GM18520 (cell line): ENCODE measurements at regions not wholly inside any gene's neighbourhood (a gene's known extent, or its start where the extent isn't known, plus 50 kb on each side); places are given as distances from the start of the nearest gene placed in this dataset.

Experiments used
- ATAC-seq: cut with Tn5 transposase; IDR thresholded peaks from one replicate; pipeline ENCODE4 v1.9.1; 2021; ENCODE audit not compliant: unreplicated experiment

DNA sequence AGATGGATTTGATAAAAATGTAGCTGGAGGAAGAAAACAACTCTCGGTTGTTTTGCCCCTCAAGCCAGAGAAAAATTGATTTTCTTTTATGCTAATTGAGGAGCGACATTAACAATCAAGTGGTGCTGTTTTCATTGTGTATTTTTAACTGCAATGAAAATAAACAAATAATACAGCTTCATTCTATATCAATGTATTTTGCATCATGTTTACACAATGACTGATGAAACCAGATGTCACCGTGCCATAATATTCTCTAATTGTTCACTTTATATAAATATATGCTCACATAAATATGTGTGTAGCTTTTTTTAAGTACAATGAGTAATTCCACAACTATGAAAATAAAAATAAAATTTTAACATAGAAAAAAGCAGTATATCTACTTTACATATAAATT is 139.0 kb upstream of the PRDM9 start:
- no peak for ATAC-seq

DNA sequence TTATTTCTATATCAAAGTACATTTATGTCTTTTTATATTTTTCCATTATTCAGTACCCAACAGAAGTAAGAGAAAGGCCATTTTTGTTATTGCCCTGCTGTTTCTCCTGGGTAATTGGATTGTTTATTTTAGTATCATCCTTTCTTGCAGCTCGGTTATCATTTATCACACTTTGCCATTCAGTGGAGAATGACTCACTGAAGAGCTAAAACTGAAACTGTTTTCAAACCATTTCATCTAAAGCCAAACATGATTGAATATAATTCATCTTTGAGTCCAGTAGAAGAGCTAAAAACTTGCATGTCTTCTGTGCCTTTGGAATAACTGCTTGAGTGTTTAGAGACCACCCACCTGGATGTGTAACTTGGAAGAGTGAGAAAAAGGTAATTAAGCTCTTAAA is 139.5 kb upstream of the PRDM9 start:
- ATAC-seq: no peak

DNA sequence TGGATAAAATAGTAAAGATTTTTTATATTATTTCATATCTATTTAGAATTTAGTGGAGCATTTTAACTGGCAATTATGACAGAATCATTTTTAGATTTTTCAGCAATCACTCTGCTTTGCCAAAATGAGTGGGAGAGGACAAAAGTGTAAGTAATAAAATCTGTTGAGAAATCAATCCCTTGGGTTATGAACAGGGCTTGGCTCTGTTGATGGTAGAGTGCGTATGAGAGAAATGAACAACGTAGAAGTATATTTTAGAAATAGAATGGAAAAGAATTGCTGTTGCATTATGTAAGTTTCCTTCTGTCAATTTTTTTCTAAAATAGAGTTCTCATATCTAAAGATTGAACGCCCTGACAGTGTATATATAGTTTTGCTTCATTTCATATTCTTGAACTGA is 154.1 kb upstream of the PRDM9 start:
- no peak for ATAC-seq

DNA sequence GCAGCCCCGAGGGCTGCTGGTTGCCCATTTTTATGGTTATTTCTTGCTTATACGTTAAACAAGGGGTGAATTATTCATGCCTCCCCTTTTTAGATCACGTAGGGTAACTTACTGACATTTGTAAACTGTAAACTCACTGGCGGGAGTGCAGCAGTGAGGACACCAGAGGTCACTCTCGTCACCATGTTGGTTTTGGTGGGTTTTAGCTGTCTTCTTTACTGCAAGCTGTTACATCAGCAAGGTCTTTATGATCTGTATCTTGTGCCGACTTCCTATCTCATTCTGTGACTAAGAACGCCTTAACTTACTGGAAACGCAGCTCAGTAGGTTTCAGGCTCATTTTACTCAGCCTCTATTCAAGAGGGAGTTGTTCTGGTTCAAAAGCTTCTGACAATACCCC is 155.0 kb upstream of the PRDM9 start:
- ATAC-seq: no peak

DNA sequence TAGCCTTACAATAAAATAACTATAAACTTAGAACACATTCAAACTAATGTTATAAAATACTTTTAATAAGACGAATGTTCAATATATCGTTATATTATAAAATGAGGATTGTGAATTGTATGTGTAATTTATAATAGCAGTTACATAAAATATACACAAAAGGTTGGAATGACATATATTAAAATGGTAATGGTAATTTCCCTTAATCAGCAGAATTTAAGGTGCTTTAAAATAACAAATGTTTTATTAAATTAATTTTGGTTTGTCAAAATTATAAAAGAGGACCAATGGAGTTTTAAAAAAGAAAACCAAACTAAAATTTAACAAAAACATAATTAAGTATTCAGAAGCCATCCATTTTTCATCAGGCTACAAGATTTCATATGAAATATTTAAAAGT is 164.3 kb upstream of the PRDM9 start:
- ATAC-seq: no peak

DNA sequence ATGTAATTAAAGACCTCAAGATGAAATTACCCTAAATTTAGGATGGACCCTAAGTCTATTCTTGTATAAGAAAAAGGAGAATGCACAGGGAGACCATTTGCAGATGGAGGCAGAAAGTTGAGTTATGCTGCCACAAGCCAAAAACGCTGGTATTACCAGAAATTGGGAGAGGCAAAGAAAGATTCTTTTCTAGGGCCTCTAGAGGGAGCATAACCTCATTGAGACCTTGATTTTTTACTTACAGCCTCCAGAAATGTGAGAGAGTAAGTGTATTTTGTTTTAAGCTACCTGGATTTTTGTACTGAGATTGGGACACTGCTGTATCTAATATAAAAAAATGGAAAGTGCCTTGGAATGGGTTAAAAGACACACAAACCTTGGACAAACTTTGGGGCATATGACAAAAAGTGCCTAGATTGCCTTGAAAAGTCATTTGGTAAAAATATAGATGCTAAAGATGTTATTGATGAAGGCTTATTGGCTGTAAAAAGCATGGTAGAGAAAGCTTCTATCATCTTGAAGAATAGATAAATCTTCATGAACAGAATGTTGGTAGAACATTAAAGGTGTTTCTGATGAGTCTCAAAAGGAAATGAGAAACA is 174.7 kb upstream of the PRDM9 start:
- ATAC-seq: no peak

DNA sequence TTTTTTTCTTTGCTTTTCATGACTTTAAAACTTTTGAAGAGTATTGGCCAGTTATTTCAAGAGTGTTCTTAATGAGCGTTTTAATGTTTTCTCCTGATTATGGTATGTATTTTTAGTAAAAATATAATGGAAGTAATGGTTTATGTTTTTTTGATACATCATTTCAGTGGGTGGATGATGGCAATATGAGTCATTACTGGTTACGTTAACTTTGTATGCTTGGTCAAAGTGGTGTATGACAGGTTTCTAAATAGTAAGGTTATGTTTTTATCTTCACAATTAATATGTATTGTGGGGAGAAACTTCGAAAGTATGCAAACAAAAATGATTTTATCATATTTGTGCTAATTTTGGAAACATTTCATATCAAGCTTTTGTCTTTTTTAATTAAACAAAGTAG is 176.7 kb upstream of the PRDM9 start:
- ATAC-seq: no peak

DNA sequence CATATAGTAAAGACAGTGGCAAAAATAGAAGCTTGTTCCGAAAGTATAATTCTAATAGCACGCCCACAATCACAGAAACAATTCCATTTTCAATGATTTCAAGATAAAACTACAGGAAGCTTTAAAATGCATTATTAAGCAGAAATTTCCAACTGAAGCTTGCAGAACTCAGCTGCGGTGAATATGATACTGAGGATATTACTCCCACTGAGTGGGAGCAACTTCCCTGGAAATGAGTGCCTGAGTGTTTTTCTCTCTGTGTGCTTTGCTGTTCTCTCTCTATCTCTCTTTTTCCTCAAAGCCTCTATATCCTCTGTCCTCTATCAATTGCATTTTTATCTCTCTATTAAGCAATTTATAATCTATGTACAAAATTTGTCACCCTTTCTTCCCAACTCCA is 187.5 kb upstream of the PRDM9 start:
- ATAC-seq: no peak

DNA sequence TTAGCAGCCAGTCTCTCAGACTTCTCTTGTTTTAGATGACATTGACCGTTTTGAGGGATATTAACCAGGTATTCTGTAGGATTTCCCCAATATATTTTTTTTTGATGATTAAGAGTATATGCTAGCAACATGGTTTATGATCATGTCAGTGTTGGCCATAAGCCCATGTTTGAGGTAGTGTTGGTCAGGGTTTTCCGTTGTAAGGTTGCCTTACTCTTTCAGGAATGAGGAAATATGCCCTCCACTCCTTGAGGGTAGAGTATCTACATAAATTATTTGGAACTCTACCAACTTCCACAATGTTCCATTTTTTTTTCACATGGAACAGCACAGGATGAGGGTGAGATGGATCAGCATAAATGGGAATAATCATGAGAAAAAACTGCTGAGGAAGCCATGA is 188.4 kb upstream of the PRDM9 start:
- no peak for ATAC-seq

DNA sequence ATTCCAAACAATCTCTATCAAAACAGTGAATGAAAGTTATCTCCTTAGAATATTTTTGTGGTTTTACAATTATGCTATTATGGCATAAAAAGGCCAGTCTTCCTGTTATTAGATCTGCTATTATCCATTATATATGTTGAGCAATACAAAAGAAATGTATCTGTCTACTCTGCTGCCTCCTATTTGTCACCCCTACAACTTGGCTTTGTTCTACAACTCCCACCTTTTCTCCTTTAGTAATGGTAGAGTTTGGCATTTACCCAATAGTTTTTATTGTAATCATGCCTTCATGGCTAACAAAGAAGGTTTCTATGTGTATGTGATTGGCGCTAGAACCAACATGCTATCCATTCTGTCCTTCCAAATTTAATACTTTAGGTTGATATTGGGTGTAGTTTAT is 189.2 kb upstream of the PRDM9 start:
- ATAC-seq: no peak

DNA sequence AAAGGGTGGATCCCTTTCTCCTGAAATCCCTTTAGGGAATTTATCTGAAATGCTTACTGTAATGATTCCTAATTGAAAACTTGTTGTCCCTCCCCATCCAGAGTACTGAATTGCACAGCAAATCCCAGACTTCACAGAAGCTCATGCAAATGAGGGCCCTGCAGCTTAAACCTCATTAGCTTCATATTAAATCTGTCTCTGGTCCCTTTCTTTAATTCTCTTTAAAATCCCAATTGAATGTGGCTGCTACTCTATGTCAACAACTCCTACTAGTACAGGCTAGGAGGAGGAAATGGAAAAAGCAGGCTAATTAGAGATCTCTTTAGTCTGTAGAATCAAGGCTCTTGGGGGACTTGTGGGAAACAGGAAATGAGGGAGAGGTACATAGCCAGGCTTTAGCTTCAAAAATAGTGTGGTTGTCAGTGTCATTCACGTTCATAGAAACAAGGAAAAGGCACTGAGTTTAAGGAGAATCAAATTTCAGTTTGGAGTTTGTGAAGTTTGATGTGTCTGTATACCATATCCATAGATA is 191.3 kb upstream of the PRDM9 start:
- no peak for ATAC-seq

DNA sequence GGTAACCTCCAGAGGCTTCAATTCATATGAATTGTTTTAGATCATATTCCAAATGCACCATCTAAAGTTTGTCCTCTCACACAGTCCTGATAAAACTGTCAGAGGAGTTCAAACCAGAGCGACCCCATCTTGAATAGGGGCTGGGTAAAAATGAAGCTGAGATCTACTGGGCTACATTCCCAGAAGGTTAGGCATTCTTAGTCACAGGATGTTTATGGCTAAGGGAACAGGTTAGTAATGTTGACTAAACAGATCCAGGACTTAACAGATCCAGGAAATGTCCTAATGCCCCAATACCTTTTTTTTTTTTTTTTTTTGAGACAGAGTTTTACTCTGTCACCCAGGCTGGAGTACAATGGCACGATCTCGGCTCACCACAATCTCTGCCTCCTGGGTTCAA is 192.6 kb upstream of the PRDM9 start:
- no peak for ATAC-seq

DNA sequence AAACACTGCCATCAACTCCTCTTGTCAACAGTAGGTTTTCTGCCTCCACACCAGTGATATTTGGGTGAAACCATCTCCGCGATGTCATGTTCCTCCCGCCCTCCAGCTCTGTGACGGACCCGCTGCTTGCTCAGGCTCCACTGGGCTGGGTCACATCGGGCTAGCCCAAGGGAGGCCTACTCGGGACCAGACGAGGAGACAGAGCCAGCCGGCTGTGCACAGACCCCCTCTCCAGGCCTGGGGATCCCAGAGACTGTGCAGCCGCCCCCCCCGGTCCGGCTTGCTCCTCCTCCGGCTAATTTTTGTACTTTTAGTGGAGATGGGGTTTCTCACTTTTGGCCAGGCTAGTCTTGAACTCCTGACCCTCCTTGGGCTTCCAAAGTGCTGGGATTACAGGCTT is 202.4 kb upstream of the PRDM9 start:
- ATAC-seq: no peak

DNA sequence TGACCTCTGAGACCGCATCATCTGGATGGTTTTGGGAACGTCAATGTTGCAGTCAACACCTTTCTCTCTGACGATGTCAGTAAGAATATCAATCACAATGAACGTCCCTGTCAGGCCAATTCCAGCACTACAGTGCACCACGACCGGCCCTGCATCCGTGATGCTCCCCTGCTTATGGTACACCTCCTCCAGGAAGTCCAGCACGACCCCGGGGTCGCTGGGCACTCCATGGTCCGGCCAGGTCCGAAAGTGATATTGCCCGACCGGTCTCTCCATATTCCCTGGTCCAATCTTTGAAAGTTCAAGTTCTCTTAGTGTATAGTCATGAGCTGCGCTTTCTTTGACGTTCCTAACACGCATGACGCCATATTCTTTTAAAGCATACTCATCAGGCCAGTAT is 203.6 kb upstream of the PRDM9 start:
- ATAC-seq: no peak

DNA sequence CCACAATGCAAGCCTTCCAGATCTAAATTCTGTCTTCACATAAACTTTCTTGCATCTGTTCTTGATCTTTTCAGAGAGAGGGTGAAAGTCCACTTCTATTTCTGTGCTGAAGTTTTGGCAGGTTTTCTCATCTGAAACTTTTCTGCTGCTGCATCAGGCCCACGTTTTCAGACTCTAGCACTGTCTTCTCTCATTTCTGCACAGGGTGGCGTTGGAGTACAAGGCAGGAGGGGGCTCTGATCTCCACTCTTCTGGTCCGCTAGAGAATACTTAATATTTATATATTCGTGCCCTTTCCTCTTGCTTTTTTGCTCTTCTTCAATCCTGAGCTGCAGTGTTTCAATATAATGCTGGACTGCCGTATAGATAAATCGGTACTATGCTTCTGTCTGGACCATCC is 204.0 kb upstream of the PRDM9 start:
- ATAC-seq: no peak

DNA sequence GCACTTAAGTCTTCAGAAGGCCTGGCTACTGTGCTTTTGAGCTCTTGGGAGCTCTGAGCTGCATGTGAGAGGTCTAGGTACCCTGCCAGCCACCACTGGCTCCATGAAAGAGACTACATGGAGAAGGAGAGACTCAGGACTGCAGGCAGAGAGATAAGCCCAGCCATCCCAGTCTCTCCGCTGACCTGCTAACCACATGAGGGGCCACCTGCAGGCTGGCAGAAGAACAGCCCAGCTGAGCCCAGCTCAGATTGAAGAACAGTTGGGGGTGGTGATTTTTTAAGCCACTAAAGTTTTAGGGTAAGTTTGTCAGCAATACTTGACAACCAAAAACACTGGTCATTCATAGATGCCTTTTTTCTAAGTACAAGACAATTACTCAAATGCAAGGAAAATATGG is 205.0 kb upstream of the PRDM9 start:
- ATAC-seq: no peak

DNA sequence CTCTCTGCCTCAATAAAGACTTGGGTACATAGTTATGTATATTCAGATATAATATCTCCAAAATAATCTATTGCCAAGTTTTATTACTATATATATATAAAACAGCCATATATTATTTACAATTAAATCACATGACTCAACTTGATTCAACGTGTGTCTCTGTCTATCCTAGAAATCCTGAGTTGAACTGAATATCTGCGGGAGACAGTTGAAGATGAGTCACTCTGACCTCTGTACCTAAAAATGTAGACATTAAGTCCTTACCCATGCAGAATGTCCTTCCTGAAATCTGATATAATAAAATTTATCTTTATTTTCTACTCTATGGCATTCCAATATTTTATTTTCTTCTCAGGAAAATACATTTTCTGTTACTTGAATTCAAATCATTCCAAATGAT is 218.2 kb upstream of the PRDM9 start:
- ATAC-seq: no peak

DNA sequence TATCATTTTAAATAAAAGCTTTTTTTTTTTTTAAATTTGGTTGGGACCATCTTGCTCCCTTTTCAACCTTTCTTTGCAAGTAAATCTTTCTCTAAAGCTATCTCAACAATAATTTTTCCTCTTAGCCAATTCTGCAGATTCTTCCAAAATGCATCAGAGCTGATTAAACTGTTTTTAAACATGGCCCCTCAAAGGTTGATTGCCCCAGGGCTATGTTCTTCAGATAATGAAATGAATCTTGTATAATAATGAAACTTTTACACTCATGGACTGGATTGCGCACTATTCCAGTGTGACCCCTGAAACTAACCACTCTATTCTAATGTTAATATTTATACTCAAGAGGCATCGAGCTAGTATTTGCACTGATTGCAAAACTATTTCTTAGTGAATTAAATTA is 222.8 kb upstream of the PRDM9 start:
- no peak for ATAC-seq

DNA sequence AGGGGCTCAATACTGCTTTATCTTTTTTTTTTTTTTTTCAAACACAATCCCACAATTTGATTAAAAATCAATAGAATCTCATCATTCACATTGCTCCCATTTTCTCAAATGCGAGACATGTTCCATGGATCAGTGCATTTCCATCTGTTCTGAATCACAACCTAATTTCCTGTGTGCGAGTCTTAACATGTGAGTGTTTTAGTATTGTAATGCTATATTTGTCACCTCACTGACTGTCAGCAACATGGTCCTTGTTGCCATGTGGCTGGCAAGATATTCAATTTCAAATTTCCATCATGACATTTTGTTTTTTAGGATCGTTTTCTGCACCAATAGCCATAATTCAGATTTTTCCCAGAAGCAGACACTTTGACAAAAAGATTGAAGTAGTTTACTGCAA is 233.2 kb upstream of the PRDM9 start:
- no peak for ATAC-seq

DNA sequence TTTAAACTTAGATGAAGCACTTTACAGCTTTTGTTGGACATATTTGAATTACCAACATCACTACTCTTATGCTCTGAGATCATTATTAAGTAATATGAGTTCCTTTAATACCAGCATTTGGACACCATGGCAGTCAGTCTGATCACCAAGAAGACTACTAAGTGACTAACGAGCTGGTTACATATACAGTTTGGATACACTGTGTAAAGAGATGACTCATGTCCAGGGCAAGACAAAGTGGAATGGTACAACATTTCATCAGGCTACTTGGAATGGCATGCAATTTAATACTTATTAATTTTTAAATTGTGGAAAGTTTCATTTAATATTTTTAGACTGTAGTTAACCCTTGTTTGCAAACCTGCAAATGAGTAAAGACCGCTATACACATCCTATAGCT is 237.4 kb upstream of the PRDM9 start:
- ATAC-seq: no peak

DNA sequence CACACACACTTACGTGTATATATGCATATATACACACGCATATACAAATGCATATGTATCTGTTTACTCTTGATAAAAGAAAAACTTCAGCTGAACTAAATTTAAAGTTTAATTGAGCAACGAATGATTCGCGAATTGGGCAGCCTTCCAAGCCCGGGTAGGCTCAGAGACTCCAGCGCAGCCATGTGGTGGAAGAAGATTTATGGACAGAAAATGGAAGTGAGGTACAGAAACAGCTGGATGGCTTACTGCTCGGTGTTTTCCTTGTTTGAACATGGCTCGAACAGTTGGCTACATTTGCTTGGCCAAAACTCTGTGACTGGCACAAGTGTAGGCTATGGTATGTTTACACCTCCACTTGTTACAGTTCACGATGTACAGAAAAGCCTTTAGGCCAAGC is 239.3 kb upstream of the PRDM9 start:
- no peak for ATAC-seq

DNA sequence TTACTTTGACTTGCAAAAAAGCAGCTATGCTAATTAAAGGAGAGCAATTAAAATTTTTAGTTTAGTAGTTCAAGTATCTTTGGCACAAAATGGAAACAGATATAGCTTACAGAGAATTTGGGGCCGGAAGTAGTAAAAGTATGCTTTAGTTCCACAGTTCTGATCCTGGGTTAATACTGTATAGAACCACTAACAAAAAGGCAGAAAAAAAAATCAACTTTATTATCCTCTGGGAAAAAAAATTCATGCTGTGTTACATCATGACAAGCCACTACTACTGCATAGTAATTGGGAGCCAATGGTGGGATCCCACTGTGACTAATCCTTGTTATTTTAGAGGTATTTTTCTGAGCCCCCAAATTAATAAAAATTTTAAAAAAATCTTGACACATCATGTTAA is 246.8 kb upstream of the PRDM9 start:
- ATAC-seq: no peak

DNA sequence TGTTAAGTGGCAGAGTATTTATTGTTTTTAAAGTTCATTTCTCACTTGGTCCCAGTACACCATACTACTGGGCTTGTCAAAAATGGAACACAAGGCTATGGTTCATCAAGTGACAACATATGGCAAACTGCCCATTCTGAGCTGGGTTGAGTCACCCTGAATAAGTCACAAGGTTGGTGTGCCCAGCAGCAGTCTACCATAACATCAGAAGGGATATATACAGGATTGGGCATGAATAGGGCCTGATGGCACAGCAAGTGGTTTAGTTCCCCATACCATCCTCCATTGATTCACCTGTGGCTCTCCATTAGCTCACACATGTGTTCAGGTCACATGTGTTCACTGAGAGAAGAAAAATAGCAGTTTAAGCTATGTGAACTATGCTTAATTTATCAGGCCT is 249.8 kb upstream of the PRDM9 start:
- ATAC-seq: no peak
